HG03439 (cell line): ENCODE measurements at regions not wholly inside any gene's neighbourhood (a gene's known extent, or its start where the extent isn't known, plus 50 kb on each side); places are given as distances from the start of the nearest gene placed in this dataset.
"Not testable (repeated sequence)": the region's sequence is repeated elsewhere in the genome, so short reads cannot be mapped to it uniquely, and the experiment has no call there.

Experiments used
- ATAC-seq: cut with Tn5 transposase; IDR thresholded peaks from one replicate; pipeline ENCODE4 v1.9.1; 2021; ENCODE audit warnings: mild to moderate bottlenecking, moderate library complexity; ENCODE audit not compliant: unreplicated experiment

GRCh38 chr4:19266566-19266965, 985.1 kb upstream of the SLIT2 start:
- ATAC-seq = no peak

GRCh38 chr4:19262467-19262866, 989.2 kb upstream of the SLIT2 start:
- ATAC-seq = no peak

DNA sequence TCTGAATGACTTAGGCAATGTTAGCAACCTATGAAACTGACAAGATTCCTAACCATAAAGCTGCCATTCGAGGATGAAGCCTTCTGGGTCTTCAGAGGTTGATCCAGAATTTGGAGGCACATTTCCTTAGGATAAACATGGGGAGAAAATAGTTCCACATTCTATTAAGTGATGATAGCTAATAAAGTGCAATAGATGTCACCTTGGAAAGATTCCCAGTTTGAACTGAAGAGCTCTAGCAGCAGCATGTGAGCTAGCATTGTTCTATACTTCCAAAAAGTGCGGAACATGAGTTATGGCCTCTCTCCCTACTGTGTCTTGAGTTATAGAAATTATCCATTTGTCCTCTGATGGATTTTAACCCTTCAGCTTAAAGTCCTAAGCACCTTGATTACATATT, 991.4 kb upstream of the SLIT2 start:
- ATAC-seq = no peak

DNA sequence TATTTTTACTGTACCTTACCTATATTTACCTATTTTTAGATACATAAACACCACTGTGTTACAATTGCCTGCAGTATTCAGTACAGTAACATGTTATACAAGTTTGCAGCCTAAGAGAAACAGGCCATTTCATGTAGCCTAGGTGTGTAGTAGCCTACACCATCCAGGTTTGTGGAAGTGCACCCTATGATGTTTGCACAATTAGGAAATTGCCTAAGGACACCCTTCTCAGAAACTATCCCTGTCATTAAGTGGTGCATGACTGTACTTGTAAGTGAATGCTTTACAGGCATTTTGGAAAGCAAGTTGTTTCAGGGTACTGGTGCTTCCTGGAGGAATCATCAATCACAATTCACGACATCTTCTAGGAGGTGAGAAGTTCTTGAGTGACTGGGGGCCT, 991.8 kb upstream of the SLIT2 start:
- no peak for ATAC-seq

DNA sequence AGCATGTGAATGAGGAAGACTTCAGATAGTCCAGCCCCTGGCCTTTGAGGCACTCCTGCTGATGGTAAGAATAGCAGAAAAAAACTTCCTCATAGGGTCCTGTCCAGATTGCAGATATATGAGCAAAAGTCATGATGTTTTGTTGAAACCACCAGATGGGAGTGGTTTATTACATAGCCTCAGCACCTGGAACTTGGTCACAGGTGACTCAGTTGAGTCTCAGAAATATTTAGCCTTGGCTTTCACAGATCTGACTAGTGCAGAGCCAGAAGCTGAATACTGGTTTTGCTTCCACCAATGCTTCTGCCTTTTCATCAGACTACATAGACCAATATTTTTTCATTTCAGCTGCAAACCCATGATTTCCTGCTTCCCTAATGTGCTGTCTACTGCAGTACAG, 994.9 kb upstream of the SLIT2 start:
- no peak for ATAC-seq

DNA sequence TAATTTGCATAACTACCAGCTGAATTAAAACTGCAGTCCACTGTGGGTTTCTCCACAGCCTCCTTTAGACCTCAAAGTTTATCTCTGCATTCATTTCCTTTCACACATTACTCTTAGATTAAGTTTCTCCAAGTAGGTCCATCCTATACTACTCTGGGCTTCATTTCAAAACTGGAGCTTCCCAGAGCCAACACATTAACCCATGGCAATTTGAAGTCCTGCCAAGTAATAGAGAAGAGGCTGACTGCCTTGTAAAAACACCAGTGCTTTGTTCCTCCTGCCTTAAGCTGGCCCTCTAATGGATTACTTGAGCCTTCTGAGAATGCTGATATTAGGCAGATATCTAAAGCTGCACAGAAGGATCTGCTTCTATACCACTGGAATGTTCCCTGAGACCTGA, 997.2 kb upstream of the SLIT2 start:
- no peak for ATAC-seq

DNA sequence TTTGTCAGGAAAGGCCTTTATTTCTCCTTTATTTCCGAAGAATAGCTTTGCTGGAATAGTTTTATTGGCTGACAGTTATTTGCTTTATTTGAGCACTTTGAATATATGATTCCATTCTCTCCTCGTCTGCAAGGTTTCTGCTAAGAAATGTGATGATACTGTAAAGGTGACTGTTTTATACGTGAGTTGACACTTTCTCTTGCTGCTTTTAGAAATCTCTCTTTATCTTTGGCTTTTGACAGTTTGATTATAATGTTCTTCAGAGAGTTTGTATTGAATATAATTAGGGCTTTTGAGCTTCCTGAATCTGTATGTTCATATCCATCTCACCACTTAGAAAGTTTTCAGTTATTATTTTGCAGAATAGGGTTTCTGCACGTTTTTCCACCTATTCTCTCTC, 1003.7 kb upstream of the SLIT2 start:
- ATAC-seq = no peak

- ATAC-seq = no peak
These were observed 1009.8 kb upstream of the SLIT2 start for GRCh38 chr4:19241895-19242294.

- no peak for ATAC-seq
These were observed 1012.1 kb upstream of the SLIT2 start for GRCh38 chr4:19239565-19239964.

DNA sequence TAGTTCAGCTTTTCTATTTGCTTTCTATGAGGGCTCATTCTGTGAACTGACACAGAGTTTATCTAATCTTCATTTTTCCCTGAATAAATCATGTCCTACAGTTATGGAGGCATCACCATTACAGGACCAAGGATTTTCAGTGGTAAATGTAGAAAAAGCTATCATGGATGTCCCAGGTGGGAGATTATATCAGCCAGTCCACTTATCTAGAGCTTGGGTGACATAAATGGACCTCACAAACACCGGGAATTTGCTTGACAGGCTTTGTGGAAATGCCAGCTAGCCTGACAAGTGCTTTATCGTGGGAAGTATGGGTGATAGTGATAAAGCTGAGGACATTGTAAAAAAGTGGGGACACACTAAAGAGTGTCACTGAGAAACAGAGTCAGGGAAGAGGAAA, 1015.2 kb upstream of the SLIT2 start:
- no peak for ATAC-seq

- ATAC-seq = no peak
These were observed 1020.7 kb upstream of the SLIT2 start for GRCh38 chr4:19230906-19231545.

GRCh38 chr4:19227701-19228100, 1024.0 kb upstream of the SLIT2 start:
- no peak for ATAC-seq

GRCh38 chr4:19224820-19225219, 1026.9 kb upstream of the SLIT2 start:
- no peak for ATAC-seq

GRCh38 chr4:19216476-19216875, 1035.2 kb upstream of the SLIT2 start:
- ATAC-seq = no peak

DNA sequence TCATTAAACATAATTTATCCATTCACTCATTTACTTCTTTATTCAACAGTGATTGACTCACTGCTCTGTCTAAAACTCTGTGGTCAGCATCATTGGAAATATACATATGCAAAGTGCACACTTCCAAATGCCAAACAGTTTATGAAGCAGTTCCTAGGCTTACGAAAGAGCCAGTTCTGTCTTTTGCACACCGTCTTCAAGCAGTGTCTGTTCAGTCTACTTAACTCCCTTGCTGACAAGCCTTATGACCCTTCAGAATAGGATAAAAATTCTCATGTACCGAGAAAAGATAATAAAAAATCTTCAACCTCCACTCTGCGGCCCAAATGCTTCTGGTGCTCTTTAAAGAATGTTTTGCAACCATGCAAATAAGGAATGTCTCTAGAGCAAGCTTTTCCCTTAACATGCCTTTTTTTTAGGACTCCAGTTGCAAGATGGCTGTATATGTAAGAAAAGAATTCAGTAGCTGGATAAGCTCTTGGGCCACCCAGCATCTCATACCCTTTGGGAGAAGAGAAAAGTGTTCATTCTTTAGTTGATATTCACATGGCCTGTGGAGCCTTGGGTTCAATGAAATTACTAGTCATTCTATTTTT, 1037.0 kb upstream of the SLIT2 start:
- ATAC-seq = no peak

DNA sequence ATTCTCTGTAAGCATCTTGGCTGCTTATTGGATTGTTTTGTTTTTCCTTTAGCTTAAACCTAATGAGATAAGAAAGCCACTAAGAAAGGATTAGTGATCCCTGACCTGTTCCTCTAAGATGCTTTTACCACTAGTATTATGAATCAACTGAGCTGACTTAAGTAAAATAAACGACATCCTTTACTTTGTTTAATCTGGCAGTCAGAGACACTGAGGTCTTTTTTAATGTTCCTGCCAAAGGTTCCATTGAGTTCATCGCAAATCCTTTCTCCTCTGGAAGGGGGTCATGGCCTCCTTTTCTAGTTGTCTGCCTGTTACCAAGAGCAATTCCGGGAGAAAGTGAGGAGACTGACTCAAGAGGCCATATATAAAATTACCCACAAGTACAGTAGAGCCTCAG, 1038.3 kb upstream of the SLIT2 start:
- no peak for ATAC-seq

GRCh38 chr4:19205853-19206252, 1045.9 kb upstream of the SLIT2 start:
- no peak for ATAC-seq

DNA sequence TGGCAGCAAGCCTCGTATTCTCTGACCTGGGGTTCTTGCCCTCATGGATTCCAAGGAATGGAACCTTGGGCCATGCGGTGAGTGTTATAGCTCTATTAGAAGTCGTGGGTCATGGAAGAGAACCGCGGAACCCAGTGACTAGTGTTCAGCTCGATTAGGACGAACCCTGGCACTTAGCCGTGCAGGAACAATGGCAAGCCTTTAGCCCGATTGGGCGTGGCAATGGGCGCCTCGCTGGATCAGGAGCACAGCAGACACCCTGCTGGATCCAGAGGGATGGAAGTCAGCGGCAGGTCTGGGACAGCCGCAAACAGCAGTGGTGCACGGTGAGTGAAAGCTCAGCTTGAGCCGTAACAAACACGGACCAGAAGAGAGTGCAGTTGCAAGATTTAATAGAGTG, 1053.9 kb upstream of the SLIT2 start:
- not testable (repeated sequence) for ATAC-seq

DNA sequence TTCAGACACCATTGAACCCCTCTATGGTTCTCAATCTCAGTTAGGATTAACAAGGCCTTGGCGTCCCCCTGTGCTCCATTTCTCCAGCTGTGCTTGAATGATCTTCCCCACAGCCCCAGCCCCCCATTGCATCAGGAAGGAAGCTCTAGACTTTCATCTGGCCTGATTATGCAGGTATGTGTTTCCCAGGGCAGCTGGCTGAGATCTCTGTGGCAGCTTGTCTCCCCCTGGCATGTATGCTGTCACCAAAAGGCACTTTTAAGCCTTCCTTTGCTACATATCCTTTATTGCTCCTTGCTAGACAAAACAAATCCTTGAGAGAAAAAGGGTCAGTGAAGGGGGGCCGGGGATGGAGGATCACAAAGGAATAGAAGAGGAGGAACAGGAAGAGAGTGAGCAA, 1056.0 kb upstream of the SLIT2 start:
- no peak for ATAC-seq

DNA sequence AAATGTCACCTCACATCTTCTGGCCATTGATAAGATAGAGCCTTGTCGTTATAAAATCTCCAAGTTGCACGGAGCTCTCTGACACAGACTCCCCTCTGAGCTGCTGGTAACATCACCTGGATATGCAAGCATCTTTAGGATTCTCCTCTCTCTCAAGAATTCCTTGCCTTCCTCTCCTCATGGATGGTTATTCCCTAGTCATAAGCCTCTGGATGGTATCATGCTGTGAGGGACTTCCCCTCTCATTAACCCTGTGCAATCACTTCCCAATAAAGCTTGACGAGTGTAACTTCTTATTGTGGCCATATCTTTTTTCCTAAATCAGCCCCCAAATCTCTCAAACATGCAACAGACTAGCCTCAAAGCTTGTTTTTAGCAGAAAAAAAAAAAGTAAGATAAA, 1057.0 kb upstream of the SLIT2 start:
- ATAC-seq = no peak

- ATAC-seq = no peak
These were observed 1058.3 kb upstream of the SLIT2 start for GRCh38 chr4:19193274-19193981.

DNA sequence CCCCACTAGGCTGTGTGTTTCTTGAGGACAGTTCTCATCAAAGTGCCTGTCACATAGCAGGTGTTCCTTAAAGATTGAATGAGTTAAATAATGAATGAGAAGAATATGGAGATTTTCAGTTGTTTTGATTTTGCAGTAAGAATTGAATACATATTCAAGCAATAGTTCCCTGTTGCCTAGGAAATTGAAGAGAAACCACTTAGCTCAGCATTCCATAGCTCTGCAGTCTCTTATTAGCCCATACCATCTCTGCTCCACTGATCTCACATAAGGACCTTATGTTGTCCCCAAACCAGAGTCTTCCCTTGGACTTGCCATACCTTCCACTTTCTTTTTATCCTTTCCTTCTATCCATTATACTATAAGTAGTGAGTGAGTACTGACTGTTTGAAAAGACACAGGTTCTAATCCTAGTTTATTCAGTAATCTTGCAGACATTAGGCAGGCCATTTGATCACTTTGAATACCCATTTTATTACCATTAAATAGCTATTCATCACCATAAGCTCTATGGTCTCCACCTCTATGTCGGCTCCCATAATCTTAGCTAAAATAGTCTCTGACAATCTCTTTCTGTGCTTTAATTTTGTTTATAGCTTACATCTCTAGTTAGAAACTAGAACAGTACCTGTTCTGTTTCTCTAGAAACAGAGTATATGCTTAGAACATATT, 1059.6 kb upstream of the SLIT2 start:
- no peak for ATAC-seq
